Smooth muscle cell (in vitro differentiated cells): ENCODE measurements at regions not wholly inside any gene's neighbourhood (a gene's known extent, or its start where the extent isn't known, plus 50 kb on each side); places are given as distances from the start of the nearest gene placed in this dataset.
A peak's percentile ranks its signal among the peaks of the same experiment; 100 is the strongest.

Experiments
- DNase-seq: peaks from one replicate; lab custom pipeline; 2025; ENCODE audit not compliant: unreplicated experiment; lab: John Stamatoyannopoulos, UW
- H2AFZ ChIP-seq: fragments of 200-600 bp; sonication (generic); 2 replicates; pipeline ENCODE4 v1.6.0; 2016; ENCODE audit warnings: antibody characterized with exemption, low read depth, mild to moderate bottlenecking
- H3F3A ChIP-seq: fragments of 200-600 bp; sonication (generic); 2 replicates; pipeline ENCODE4 v1.6.0; 2017; ENCODE audit warnings: antibody characterized with exemption, low read depth
- H3K27ac ChIP-seq: fragments of 200-600 bp; sonication (generic); 2 replicates; pipeline ENCODE4 v1.5.1; 2016; ENCODE audit warnings: low read depth, mild to moderate bottlenecking
- H3K27me3 ChIP-seq: fragments of 200-600 bp; sonication (generic); 2 replicates; pipeline ENCODE4 v1.6.1; 2016; ENCODE audit warnings: low read depth, mild to moderate bottlenecking
- H3K36me3 ChIP-seq: fragments of 200-600 bp; sonication (generic); 2 replicates; pipeline ENCODE4 v1.5.1; 2016; ENCODE audit warnings: low read depth
- H3K4me1 ChIP-seq: fragments of 200-600 bp; sonication (generic); 2 replicates; pipeline ENCODE4 v1.5.1; 2016; ENCODE audit warnings: low read depth
- H3K4me2 ChIP-seq: fragments of 200-600 bp; sonication (generic); 2 replicates; pipeline ENCODE4 v1.6.0; 2016; ENCODE audit warnings: mild to moderate bottlenecking
- H3K4me3 ChIP-seq: fragments of 200-600 bp; sonication (generic); 2 replicates; pipeline ENCODE4 v1.5.1; 2016; ENCODE audit warnings: mild to moderate bottlenecking
- H3K79me2 ChIP-seq: fragments of 200-600 bp; sonication (generic); 2 replicates; pipeline ENCODE4 v1.6.0; 2016; ENCODE audit warnings: low read depth, mild to moderate bottlenecking
- H3K9ac ChIP-seq: fragments of 200-600 bp; sonication (generic); 2 replicates; pipeline ENCODE4 v1.6.0; 2016; ENCODE audit warnings: low read depth
- H3K9me3 ChIP-seq: fragments of 200-600 bp; sonication (generic); replicated peaks from 2 replicates; pipeline ENCODE4 v1.5.1; 2016; ENCODE audit warnings: low read depth
- H4K20me1 ChIP-seq: fragments of 200-600 bp; sonication (generic); 2 replicates; pipeline ENCODE4 v1.6.0; 2016; ENCODE audit warnings: low read depth
- WGBS: methylation state at CpG from one replicate; pipeline ENCODE4 v1.1.7; 2016; ENCODE audit warnings: low lambda C conversion rate; 5-methylcytosine and 5-hydroxymethylcytosine counted together
- TF ChIP-seq, protein P1 (sequence below): fragments of 200-600 bp; sonication (generic); IDR thresholded peaks from 2 replicates; pipeline ENCODE4 v1.5.1; 2017; ENCODE audit warnings: borderline replicate concordance, mild to moderate bottlenecking, antibody characterized with exemption; ENCODE audit not compliant: insufficient read depth, poor library complexity, severe bottlenecking

- no peak overlapping the region for H3K9ac ChIP-seq
These were observed 71.7 kb upstream of the SPRY4 start for GRCh38 chr5:142396436-142397038.

DNA sequence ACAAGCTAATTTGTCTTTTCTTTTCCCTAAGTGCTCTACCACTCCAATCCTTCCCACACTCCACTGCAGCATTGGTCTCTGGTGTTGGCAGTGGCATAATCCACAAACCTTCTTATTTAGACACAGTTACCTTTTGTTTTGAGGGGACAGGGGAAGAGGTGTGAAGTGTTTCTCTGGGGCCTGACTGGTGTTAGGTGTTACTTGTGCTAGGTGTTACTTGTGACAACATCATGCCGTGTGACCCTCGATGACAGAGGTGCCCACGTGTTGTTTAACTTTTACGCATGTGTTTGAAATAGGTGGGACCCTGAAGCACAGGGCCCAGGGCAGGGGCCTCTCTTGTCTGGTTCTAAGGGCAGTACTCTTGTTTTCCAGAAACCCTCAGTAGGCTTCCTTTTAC lies 70.5 kb upstream of the SPRY4 start:
- no peak overlapping the region for H3K27ac ChIP-seq
- no peak for DNase-seq
- H3K4me1 ChIP-seq: peaks cover 5% of the 10 kb centered on the region
- no peak overlapping the region for H3K9ac ChIP-seq
- no peaks in the 10 kb centered on the region for H3K9me3 ChIP-seq
- no peak overlapping the region for H3K4me2 ChIP-seq
- H3K79me2 ChIP-seq: no peaks in the 10 kb centered on the region
- no peaks in the 10 kb centered on the region for H3F3A ChIP-seq
- 100% methylated on average over 4 of the region's 4 CpGs for WGBS
- no peaks in the 10 kb centered on the region for H3K27me3 ChIP-seq
- H4K20me1 ChIP-seq: no peaks in the 10 kb centered on the region
- no peak overlapping the region for H2AFZ ChIP-seq
- H3K4me3 ChIP-seq: no peak overlapping the region
- TF ChIP-seq, protein P1, sequence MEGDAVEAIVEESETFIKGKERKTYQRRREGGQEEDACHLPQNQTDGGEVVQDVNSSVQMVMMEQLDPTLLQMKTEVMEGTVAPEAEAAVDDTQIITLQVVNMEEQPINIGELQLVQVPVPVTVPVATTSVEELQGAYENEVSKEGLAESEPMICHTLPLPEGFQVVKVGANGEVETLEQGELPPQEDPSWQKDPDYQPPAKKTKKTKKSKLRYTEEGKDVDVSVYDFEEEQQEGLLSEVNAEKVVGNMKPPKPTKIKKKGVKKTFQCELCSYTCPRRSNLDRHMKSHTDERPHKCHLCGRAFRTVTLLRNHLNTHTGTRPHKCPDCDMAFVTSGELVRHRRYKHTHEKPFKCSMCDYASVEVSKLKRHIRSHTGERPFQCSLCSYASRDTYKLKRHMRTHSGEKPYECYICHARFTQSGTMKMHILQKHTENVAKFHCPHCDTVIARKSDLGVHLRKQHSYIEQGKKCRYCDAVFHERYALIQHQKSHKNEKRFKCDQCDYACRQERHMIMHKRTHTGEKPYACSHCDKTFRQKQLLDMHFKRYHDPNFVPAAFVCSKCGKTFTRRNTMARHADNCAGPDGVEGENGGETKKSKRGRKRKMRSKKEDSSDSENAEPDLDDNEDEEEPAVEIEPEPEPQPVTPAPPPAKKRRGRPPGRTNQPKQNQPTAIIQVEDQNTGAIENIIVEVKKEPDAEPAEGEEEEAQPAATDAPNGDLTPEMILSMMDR: no peak
- H3K36me3 ChIP-seq: no peaks in the 10 kb centered on the region

More at GRCh38 chr5:142396436-142397038, 71.7 kb upstream of the SPRY4 start:
- Histone ChIP-seq H3K36me3 (no peaks in the 10 kb centered on the region), H3K27ac (no peak overlapping the region), H3F3A (no peaks in the 10 kb centered on the region), H3K4me1 (no peaks in the 10 kb centered on the region), H3K9me3 (no peaks in the 10 kb centered on the region), H3K27me3 (no peaks in the 10 kb centered on the region), H3K79me2 (no peaks in the 10 kb centered on the region), H3K4me2 (no peak overlapping the region), H4K20me1 (no peaks in the 10 kb centered on the region), H2AFZ (no peak overlapping the region), H3K4me3 (no peak overlapping the region)
- no peak for DNase-seq
- WGBS: 100% methylated on average over 2 of the region's 2 CpGs
- TF ChIP-seq, protein P1: no peak

DNA sequence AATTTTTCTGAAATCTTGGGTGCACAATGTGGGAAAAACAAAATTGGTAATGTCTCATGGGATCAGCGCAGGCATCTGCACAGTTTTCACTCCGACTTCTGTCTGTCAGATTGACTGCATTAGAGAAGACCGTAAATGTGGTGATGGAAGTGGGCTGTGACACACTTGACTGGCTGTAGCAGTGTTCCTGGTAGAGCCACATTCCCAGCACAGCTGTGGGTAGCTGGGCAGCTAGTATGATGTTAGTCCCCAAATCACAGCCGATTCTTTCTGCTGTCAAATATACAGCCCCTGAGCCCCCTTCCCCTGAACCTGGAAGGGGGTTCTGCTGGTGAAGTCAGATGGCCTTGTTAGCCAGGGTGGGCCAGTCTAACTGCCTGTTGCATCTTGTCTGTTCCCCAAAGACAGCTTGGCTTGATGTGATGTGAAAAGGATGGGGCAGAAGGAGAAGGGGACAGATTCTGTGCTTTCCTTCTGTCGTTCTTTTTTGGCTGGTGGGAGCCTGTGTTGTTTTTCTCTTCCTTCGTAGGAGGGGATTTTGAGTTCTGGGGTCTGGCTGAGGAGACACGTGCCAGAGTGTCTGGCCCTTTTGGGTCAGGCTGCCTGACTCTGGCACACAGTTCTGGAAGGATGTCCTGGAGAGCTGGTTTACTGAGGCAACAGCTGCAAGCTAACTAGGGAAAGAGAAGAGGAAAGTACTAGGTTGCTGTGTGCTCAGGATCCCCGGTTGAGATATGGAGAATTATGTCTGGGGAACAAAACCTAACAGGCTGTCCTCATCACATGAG lies 66.4 kb upstream of the SPRY4 start:
- Histone ChIP-seq H3K9ac (no peak overlapping the region), H3K4me1 (peaks cover 20% of the 10 kb centered on the region), H3K27ac (no peak overlapping the region), H3K36me3 (no peaks in the 10 kb centered on the region), H3K9me3 (no peaks in the 10 kb centered on the region), H3F3A (no peaks in the 10 kb centered on the region), H3K27me3 (no peaks in the 10 kb centered on the region), H4K20me1 (no peaks in the 10 kb centered on the region), H3K4me2 (peak overlapping the region; percentile 58), H3K4me3 (no peak overlapping the region), H3K79me2 (no peaks in the 10 kb centered on the region), H2AFZ (no peak overlapping the region)
- no peak for DNase-seq
- WGBS: 52% methylated on average over 8 of the region's 8 CpGs
- TF ChIP-seq, protein P1: no peak
